Gastrocnemius medialis (tissue), 4 donors: ENCODE measurements at regions not wholly inside any gene's neighbourhood (a gene's known extent, or its start where the extent isn't known, plus 50 kb on each side); places are given as distances from the start of the nearest gene placed in this dataset.

Experiments used
- POLR2A ChIP-seq, 2 donors: fragments of 450-650 bp; IDR thresholded peaks; one replicate each; pipeline ENCODE4 v1.6.1; 2017; ENCODE audit warnings: antibody characterized with exemption in 2 of 2, mild to moderate bottlenecking in 2 of 2, moderate library complexity in 2 of 2
- TF ChIP-seq, protein P1 (sequence below), 5 experiments: fragments of 450-650 bp in 3 of 5; fragments of 200-600 bp in 2 of 5; sonication (generic) in 2 of 5; IDR thresholded peaks in 4 of 5; conservative IDR thresholded peaks in 1 of 5; 1 replicate in 4 of 5; 2 replicates in 1 of 5; pipeline ENCODE4 v1.5.1; 2016 to 2019; ENCODE audit warnings: antibody characterized with exemption in 5 of 5, mild to moderate bottlenecking in 3 of 5, moderate library complexity in 3 of 5

DNA sequence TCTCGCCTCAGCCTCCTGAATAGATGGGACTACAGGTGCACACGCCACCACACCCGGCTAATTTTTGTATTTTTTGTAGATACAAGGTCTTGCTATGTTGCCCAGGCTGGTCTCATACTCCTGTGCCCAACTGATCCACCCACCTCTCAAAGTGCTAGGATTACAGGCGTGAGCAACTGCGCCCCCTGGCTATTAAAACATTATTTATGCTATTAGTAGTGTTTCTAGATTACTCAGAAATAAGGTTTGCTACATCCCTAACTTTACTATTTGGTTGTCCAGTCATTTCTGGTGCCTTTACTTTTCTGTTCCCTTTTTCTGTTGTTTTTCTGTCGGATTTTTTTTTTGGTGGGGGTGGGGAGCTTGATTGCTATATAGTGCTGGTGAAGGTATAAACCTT, 393.6 kb upstream of the TPM1 start:
- TF ChIP-seq, protein P1, sequence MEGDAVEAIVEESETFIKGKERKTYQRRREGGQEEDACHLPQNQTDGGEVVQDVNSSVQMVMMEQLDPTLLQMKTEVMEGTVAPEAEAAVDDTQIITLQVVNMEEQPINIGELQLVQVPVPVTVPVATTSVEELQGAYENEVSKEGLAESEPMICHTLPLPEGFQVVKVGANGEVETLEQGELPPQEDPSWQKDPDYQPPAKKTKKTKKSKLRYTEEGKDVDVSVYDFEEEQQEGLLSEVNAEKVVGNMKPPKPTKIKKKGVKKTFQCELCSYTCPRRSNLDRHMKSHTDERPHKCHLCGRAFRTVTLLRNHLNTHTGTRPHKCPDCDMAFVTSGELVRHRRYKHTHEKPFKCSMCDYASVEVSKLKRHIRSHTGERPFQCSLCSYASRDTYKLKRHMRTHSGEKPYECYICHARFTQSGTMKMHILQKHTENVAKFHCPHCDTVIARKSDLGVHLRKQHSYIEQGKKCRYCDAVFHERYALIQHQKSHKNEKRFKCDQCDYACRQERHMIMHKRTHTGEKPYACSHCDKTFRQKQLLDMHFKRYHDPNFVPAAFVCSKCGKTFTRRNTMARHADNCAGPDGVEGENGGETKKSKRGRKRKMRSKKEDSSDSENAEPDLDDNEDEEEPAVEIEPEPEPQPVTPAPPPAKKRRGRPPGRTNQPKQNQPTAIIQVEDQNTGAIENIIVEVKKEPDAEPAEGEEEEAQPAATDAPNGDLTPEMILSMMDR (IDR thresholded peaks at IDR 0.05 in 4 of 5, conservative IDR thresholded peaks at IDR 0.05 in 1 of 5): peak in 4 of 5 experiments; percentile 21 to 40 (median 30)
- TF ChIP-seq POLR2A (IDR thresholded peaks at IDR 0.05): no peak
